Right cardiac atrium (tissue), 5 donors: ENCODE measurements at regions not wholly inside any gene's neighbourhood (a gene's known extent, or its start where the extent isn't known, plus 50 kb on each side); places are given as distances from the start of the nearest gene placed in this dataset.
A peak's percentile ranks its signal among the peaks of the same experiment; 100 is the strongest.

Experiments used
- ATAC-seq, 2 donors: fragments of 200-7000 bp; cut with Tn5 transposase; one replicate each; pipeline versions ENCODE4 v1.8.0 to v1.9.1; 2020; ENCODE audit warnings: moderate library complexity in 2 of 2, mild to moderate bottlenecking in 1 of 2
- DNase-seq, 3 donors: peaks; one replicate each; pipeline ENCODE4 v3.0.0-alpha.2; 2020
- H3K27ac ChIP-seq: one replicate; pipeline ENCODE4 v1.5.1; 2013; ENCODE audit warnings: mild to moderate bottlenecking, low read length, control low read depth, moderate library complexity
- H3K27me3 ChIP-seq: one replicate; pipeline ENCODE4 v1.6.1; 2013; ENCODE audit not compliant: control insufficient read depth, insufficient read depth
- H3K4me1 ChIP-seq: one replicate; pipeline ENCODE4 v1.6.1; 2013; ENCODE audit warnings: low read length; ENCODE audit not compliant: control insufficient read depth, insufficient read depth
- H3K4me3 ChIP-seq: one replicate; pipeline ENCODE4 v1.5.1; 2013; ENCODE audit warnings: low read length, control low read depth
- H3K9me3 ChIP-seq: one replicate; pipeline ENCODE4 v1.6.1; 2013; ENCODE audit warnings: low read length; ENCODE audit not compliant: control insufficient read depth
- WGBS: extraction: QIAGEN DNeasy Blood & Tissue Kit; methylation state at CpG from one replicate; pipeline ENCODE4 v1.1.7; 2013; 5-methylcytosine and 5-hydroxymethylcytosine counted together
- intact Hi-C, 4 donors: fragments of 100-400 bp; cut with DNase I; formaldehyde crosslinking; loops; one replicate each; pipeline versions ENCODE4 v1.11.0 to v1.14.0; 2022 to 2023
- donor health status: healthy with polysubstance abuse.
- donor health status: DM: no; HTN: yes; CAD: no.
- donor health status: DM: no; HTN: no; CAD: no.
- donor health status: DM: no; HTN: yes; CAD: no; lungs with severe emphysema.
- donor health status: DM: yes; HTN: yes; CAD: no.

GRCh38 chr3:144455841-144456440, 484.3 kb downstream of the DIPK2A start:
- H3K9me3 ChIP-seq: no peaks in the 10 kb centered on the region
- no peak for DNase-seq
- intact Hi-C loops: no loop called here
- 59% methylated on average over 5 of the region's 5 CpGs for WGBS
- no peak overlapping the region for H3K27ac ChIP-seq
- H3K4me3 ChIP-seq: no peak overlapping the region
- H3K4me1 ChIP-seq: no peaks in the 10 kb centered on the region
- ATAC-seq: peak; percentile 63 to 81
- no peaks in the 10 kb centered on the region for H3K27me3 ChIP-seq

- no peak overlapping the region for H3K27ac ChIP-seq
- intact Hi-C loops: no loop called here
- H3K9me3 ChIP-seq: no peaks in the 10 kb centered on the region
- H3K4me1 ChIP-seq: no peaks in the 10 kb centered on the region
- no peak overlapping the region for H3K4me3 ChIP-seq
- no peaks in the 10 kb centered on the region for H3K27me3 ChIP-seq
- DNase-seq (no peak), ATAC-seq (no peak)
These were observed 486.1 kb downstream of the DIPK2A start for GRCh38 chr3:144457758-144458157.

- DNase-seq (no peak), ATAC-seq (no peak)
- 96% methylated on average over 2 of the region's 2 CpGs for WGBS
- no peaks in the 10 kb centered on the region for H3K9me3 ChIP-seq
- H3K4me3 ChIP-seq: no peak overlapping the region
- no peak overlapping the region for H3K27ac ChIP-seq
- intact Hi-C loops: no loop called here
- H3K4me1 ChIP-seq: no peaks in the 10 kb centered on the region
- H3K27me3 ChIP-seq: no peaks in the 10 kb centered on the region
These were observed 486.7 kb downstream of the DIPK2A start for GRCh38 chr3:144458283-144458682.

GRCh38 chr3:144462337-144462736, 490.7 kb downstream of the DIPK2A start:
- ATAC-seq (no peak), DNase-seq (no peak)
- intact Hi-C loops: no loop called here
- H3K4me3 ChIP-seq: no peak overlapping the region
- no peak overlapping the region for H3K27ac ChIP-seq
- no peaks in the 10 kb centered on the region for H3K27me3 ChIP-seq
- no peaks in the 10 kb centered on the region for H3K9me3 ChIP-seq
- 93% methylated on average over 1 of the region's 1 CpG for WGBS
- no peaks in the 10 kb centered on the region for H3K4me1 ChIP-seq

- H3K27me3 ChIP-seq: no peaks in the 10 kb centered on the region
- DNase-seq (no peak), ATAC-seq (no peak)
- no peak overlapping the region for H3K27ac ChIP-seq
- intact Hi-C loops: no loop called here
- H3K4me3 ChIP-seq: no peak overlapping the region
- no peaks in the 10 kb centered on the region for H3K4me1 ChIP-seq
- 91% methylated on average over 3 of the region's 3 CpGs for WGBS
- no peaks in the 10 kb centered on the region for H3K9me3 ChIP-seq
These were observed 492.3 kb downstream of the DIPK2A start for GRCh38 chr3:144463911-144464310.

- Histone ChIP-seq H3K4me1 (no peaks in the 10 kb centered on the region), H3K27me3 (no peaks in the 10 kb centered on the region), H3K4me3 (no peak overlapping the region), H3K27ac (no peak overlapping the region), H3K9me3 (no peaks in the 10 kb centered on the region)
- ATAC-seq: no peak
- intact Hi-C loops: no loop called here
- no peak for DNase-seq
- WGBS: 73% methylated on average over 1 of the region's 1 CpG
These were observed 494.5 kb downstream of the DIPK2A start for GRCh38 chr3:144466114-144466513.

- Histone ChIP-seq H3K4me3 (no peak overlapping the region), H3K27ac (no peak overlapping the region), H3K9me3 (no peaks in the 10 kb centered on the region), H3K4me1 (no peaks in the 10 kb centered on the region), H3K27me3 (no peaks in the 10 kb centered on the region)
- intact Hi-C loops: no loop called here
- WGBS: 57% methylated on average over 2 of the region's 2 CpGs
- ATAC-seq (no peak), DNase-seq (no peak)
These were observed 494.9 kb downstream of the DIPK2A start for GRCh38 chr3:144466540-144466939.

GRCh38 chr3:144470666-144471065, 499.0 kb downstream of the DIPK2A start:
- ATAC-seq (no peak), DNase-seq (no peak)
- no peaks in the 10 kb centered on the region for H3K9me3 ChIP-seq
- H3K4me3 ChIP-seq: no peak overlapping the region
- no peaks in the 10 kb centered on the region for H3K27me3 ChIP-seq
- H3K4me1 ChIP-seq: no peaks in the 10 kb centered on the region
- 89% methylated on average over 2 of the region's 2 CpGs for WGBS
- no peak overlapping the region for H3K27ac ChIP-seq
- intact Hi-C loops: no loop called here

GRCh38 chr3:144477593-144477992, 506.0 kb downstream of the DIPK2A start:
- Histone ChIP-seq H3K9me3 (no peaks in the 10 kb centered on the region), H3K4me1 (no peaks in the 10 kb centered on the region), H3K27ac (no peak overlapping the region), H3K4me3 (no peak overlapping the region), H3K27me3 (no peaks in the 10 kb centered on the region)
- ATAC-seq (no peak), DNase-seq (no peak)
- WGBS: 57% methylated on average over 1 of the region's 1 CpG
- intact Hi-C loops: no loop called here

GRCh38 chr3:144480416-144480919, 508.8 kb downstream of the DIPK2A start:
- H3K4me3 ChIP-seq: no peak overlapping the region
- H3K9me3 ChIP-seq: no peaks in the 10 kb centered on the region
- no peaks in the 10 kb centered on the region for H3K27me3 ChIP-seq
- intact Hi-C loops: no loop called here
- DNase-seq: no peak
- no peaks in the 10 kb centered on the region for H3K4me1 ChIP-seq
- no peak overlapping the region for H3K27ac ChIP-seq
- ATAC-seq: no peak

GRCh38 chr3:144482876-144483275, 511.3 kb downstream of the DIPK2A start:
- DNase-seq (no peak), ATAC-seq (no peak)
- 64% methylated on average over 2 of the region's 2 CpGs for WGBS
- H3K4me3 ChIP-seq: no peak overlapping the region
- no peak overlapping the region for H3K27ac ChIP-seq
- no peaks in the 10 kb centered on the region for H3K4me1 ChIP-seq
- intact Hi-C loops: no loop called here
- no peaks in the 10 kb centered on the region for H3K27me3 ChIP-seq
- H3K9me3 ChIP-seq: no peaks in the 10 kb centered on the region

- Histone ChIP-seq H3K4me1 (no peaks in the 10 kb centered on the region), H3K4me3 (no peak overlapping the region), H3K27ac (no peak overlapping the region), H3K27me3 (no peaks in the 10 kb centered on the region), H3K9me3 (no peaks in the 10 kb centered on the region)
- DNase-seq (no peak), ATAC-seq (no peak)
- intact Hi-C loops: no loop called here
These were observed 515.4 kb downstream of the DIPK2A start for GRCh38 chr3:144487011-144487410.
